VCaP (cell line): ENCODE measurements at regions not wholly inside any gene's neighbourhood (a gene's known extent, or its start where the extent isn't known, plus 50 kb on each side); places are given as distances from the start of the nearest gene placed in this dataset.

Experiments used
- H3K27ac ChIP-seq: fragments of 450-650 bp; 2 replicates; pipeline ENCODE4 v1.5.1; 2017
- TF ChIP-seq, protein P1 (sequence below): fragments of 450-650 bp; conservative IDR thresholded peaks from 2 replicates; pipeline ENCODE4 v1.5.1; 2017; ENCODE audit warnings: mild to moderate bottlenecking, moderate library complexity

DNA sequence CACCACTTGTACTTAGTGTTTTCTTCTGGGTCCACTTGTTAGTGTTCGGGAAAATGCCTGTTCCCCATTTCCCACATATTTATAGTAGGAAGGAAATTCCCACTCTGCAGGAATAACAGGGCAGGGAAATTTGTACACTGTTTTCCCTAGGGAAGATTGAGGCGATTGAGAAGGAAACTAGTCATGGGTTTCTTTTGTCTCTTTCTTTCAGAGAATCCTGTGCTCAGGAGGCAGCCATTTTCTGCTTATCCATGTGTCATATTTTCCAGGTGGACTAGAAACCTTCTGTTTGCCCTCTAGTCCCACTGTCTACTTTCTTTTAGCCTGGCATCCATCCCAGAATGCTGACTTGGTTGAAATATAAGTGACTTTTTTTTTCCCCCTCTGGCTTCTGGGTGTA is 299.1 kb upstream of the ANKRD50 start:
- TF ChIP-seq, protein P1, sequence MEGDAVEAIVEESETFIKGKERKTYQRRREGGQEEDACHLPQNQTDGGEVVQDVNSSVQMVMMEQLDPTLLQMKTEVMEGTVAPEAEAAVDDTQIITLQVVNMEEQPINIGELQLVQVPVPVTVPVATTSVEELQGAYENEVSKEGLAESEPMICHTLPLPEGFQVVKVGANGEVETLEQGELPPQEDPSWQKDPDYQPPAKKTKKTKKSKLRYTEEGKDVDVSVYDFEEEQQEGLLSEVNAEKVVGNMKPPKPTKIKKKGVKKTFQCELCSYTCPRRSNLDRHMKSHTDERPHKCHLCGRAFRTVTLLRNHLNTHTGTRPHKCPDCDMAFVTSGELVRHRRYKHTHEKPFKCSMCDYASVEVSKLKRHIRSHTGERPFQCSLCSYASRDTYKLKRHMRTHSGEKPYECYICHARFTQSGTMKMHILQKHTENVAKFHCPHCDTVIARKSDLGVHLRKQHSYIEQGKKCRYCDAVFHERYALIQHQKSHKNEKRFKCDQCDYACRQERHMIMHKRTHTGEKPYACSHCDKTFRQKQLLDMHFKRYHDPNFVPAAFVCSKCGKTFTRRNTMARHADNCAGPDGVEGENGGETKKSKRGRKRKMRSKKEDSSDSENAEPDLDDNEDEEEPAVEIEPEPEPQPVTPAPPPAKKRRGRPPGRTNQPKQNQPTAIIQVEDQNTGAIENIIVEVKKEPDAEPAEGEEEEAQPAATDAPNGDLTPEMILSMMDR: no peak
- peak overlapping the region; percentile 90; the same call in 1 of the 2 replicates for H3K27ac ChIP-seq

DNA sequence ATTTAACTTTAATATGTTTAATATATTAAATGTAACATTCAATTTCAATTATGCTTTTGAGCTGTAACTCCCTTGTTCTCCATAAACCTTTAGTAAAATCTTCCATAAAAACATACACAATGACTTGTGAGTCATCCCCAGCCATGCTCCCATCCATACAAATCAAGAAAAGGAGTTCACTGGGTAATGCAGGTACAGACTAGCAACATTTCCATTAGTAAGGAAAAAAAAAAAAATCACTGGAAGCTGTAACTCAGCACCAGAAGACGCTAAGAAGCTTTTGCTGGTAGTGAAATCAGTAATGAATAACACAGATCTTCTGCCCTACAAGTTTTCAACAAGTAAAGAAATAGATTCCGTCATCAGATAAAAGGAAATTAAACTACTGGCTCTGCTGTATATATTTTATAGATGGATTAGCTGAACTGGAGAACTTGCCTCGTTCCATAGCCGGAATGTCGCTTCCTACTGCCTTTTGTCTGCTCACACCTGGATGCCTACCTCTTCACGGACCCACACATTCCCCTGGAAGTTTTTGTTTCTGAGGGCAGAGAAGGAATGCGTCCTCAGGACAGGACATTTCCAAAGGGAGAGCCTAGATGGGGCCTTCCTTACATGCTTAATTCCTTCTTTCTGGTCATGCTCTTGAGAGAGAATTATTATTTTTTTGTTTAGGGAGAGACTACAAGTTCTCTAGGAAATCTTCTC is 298.4 kb upstream of the ANKRD50 start:
- H3K27ac ChIP-seq: peak overlapping the region; percentile 90; the same call in 1 of the 2 replicates
- TF ChIP-seq, protein P1: no peak

DNA sequence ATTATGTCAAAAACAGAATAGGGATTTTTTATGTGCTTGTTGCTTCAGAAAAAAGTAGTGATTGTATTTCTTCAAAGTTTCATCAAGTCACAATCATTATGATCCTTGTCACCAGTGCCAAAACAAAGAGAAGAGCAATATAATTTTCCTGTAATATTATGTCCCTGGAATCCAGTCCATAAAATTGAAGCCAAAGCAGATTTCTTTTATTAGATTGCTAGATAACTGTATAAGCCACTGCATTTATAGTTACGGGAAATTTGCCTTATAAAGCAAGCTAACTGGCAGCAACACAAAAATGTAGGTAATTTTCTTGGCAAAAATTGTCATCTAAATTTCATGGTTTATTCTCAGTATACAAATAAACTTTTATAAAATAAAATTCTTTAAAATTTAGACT is 296.1 kb upstream of the ANKRD50 start:
- peak overlapping the region; percentile 90 for H3K27ac ChIP-seq
- TF ChIP-seq, protein P1: no peak

DNA sequence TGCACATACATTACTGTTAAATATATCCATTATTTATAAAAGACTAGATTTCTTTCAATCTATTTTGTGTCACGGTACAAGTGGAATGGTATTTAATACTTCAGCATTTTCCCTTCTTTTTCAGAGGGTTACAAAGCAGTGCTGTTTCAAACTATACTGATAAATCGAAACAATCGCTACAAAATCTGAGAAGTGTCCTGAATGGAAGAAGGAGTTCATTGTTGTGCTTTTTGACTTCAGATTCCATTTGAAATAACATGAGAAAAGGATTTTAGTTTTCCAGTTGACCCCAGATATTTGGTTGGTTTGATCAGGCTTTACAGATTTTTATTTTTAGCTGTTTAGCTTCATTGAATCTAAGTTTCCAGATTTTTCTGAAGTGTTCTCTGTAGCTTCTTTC is 292.1 kb upstream of the ANKRD50 start:
- TF ChIP-seq, protein P1: no peak
- no peak overlapping the region for H3K27ac ChIP-seq

DNA sequence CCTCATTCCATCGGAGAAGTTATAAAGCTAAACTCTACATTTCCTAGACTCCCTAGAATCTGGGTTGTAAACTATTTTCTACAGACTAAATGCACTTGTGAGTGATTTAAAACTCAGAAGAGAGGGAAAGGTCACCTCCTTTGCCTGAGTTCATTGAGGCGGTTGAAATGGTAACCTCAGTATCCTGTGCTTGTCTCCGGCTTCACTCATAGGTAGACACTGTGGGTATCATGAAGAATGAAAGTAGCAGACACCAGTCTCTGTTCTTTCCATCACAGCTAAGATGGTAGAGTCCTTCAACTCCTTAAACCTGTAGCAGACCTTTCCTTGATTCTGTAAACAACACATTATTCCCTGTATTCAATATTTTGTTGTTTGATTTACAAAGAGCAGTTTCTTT is 291.3 kb upstream of the ANKRD50 start:
- TF ChIP-seq, protein P1: no peak
- H3K27ac ChIP-seq: no peak overlapping the region

DNA sequence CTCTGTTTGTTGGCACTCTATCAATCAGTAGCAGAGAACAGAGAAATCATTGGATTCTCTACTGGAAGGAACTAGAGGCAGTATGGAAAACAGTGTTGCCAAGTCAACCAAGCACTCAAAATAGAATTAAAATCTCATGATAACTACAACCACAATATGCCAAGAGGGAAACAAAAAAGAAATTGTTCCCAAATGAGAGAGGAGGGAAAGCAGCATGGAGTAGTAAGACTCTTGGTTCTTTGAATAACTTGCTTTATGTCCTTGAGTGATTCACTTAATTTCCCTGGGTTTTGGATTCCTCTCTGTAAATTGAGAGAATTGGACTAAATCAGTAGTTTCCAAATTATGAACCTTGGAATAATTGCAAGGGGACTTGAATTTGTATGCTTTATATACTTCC is 285.5 kb upstream of the ANKRD50 start:
- TF ChIP-seq, protein P1: no peak
- peak overlapping the region; percentile 96 for H3K27ac ChIP-seq

DNA sequence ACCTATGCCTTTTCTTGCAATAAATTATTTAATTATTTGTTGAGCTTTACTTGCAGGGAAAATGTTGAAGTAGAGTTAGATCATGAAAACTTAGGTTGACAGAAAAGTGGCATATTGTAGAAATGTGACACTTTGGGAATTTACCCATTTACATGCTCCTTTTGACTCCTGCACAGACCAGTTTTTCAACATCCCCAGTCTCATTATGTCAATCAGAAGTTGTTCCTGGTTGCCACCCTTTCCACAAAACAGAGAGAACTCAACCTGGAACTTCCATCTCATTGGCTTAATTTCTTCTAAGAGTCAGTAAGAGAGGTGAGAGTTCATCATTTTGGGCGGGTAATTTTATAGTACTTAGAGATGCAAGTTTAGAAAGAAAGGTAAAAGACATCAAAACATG is 284.6 kb upstream of the ANKRD50 start:
- H3K27ac ChIP-seq: peak overlapping the region; percentile 96
- TF ChIP-seq, protein P1: no peak
